Stimulated activated CD4-positive, alpha-beta T cell treated with anti-CD3 and anti-CD28 coated beads, TNF-alpha, amount 100 ng/mL, for 4 hours (primary cell): ENCODE measurements at regions not wholly inside any gene's neighbourhood (a gene's known extent, or its start where the extent isn't known, plus 50 kb on each side); places are given as distances from the start of the nearest gene placed in this dataset.

ENCODE experiments used
- DNase-seq, 3 experiments: peaks; one replicate each; pipeline ENCODE4 v3.0.0-alpha.2; 2020; ENCODE audit warnings: low read depth in 3 of 3

DNA sequence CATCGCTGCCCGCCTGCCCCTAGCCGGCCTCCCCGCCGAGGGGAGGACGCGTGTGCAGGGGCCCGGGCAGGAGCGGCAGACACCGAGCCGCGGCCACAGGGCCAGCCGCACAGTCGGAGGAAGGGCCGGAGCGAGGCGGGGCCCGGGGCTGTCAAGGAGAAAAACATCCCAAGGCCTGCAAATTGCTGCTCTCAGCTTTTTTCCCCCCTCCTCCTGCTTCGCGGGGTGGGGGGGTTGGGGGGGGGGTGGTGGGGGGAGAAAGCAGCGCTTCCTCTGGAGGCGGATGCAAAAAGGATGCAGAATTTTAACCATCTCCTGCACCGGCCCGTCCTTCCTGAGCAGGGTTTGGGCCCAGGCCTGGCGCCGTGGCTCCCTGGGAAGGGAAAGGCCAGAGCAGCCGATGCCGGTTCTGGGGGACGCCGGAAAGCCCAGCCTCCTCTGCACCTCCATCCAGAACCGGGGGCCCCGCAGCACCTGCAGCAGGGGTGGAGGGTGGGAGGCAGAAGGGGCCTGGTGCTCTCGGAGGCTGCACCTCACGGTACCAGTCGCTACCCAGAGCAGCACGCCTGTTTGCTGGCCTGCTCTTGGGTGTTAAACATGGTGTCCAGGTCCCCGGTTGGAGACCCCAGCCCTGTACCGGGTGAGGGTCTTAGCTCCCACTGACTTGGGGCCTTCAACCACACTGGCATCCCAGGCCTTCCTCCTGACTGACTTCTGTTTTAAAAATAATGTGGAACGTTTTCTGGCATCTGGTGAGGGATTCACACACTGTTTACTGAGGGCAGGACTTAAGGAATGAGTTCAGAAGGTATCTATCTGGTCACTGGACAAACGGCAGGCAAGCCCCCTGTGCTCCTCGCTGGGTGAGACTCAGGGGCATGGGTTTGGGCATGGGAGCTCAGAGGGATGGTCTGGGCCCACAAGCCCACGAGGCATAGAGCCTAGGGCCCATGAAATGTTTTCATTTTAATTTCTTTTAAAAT is 77.4 kb upstream of the WNT7B start:
- DNase-seq = no peak

DNA sequence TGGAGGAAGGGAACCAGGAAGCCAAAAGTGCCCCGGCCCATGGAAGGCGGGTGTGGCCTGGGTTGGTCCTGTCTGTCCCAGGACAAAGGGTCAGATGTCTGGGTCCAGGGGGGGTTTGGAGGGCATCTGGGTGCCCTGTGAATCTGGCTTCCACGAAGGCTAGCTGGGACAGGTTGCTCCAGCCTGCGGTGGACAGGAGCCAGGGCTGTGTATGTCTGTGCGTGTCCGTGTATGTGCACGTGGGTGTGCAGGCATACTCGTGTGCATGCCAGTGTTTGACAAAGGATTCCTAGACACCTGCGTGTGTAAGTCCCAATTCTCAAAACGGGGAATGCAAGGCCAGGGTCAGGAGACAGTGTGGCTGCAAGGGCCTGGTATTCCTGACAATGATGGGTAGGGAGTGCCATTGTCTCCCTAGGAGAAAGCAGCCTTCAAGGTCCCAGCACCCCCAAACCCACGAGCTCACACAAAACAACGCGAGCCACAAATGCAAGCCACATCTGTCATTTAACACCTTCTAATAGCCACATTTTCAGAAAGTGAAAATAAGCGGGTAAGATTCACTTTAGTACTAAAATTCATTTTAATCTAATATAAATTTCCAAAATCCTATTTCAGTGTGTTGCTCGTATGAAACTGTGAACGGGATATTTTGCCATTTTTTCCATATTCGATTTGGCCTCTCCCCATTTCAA is 78.4 kb upstream of the WNT7B start:
- no peak for DNase-seq

DNA sequence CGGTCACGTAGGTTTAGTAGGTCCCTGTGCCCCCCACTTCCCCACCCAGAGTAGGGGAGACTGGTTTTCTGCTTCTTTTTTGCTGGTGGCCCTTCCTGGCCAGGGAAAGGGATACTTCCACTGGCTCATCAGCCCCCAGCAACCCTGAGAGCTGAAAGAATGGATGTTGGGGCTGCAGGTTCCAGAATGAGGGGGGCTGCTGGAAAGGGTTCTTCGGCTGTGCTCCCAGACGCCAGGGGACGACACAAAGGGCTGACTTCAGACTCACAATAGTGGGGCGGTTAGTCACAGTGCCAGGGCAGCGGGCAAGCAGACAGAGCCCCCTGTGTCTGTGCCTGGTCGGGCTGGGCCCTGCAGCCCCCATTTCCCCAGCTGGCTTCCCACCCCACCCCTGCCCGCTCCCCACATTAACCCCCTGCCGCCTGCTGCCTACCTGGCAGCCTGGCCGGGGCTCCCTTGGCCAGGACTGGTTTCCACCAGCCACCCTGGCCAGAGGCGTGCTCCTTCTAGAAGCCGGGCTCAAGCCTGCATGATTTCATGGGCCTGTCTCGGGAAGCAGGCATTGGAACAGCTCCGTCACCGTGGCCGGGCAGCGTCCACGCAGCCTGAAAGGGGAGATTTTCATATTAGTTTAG is 79.1 kb upstream of the WNT7B start:
- DNase-seq = no peak

DNA sequence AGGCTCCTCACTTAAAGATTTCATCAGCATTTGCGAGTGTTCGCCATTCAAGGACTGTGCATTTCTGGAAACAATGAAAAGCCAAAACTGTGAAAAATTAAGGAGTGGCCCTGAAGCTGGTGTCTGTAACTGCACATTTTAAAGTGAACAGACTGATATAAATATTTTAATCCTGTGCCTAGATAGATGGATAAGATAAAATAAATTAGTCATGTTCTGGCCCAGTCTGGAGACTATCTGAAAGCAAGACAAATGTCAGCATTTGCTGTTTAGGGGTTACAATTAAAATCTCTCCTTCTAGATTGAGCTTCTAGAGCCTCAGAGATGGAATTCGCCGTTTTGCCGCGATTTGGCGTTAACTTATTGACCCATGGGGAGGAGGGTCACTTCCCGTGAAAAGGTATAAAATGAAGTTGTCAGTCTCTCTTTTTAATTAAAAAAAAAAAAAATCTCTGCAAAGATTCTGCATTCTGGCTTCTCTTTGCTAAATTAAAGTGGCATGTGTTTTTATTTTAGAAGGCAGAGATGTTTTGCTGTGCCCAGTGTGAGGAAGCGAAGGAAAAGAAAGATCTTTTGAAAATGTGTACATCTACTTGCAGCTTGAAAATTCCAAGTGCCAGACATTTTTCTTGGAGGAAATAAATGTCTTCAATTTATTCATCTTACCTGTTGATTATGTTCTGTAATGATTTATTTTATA is 79.7 kb upstream of the WNT7B start:
- DNase-seq = no peak

DNA sequence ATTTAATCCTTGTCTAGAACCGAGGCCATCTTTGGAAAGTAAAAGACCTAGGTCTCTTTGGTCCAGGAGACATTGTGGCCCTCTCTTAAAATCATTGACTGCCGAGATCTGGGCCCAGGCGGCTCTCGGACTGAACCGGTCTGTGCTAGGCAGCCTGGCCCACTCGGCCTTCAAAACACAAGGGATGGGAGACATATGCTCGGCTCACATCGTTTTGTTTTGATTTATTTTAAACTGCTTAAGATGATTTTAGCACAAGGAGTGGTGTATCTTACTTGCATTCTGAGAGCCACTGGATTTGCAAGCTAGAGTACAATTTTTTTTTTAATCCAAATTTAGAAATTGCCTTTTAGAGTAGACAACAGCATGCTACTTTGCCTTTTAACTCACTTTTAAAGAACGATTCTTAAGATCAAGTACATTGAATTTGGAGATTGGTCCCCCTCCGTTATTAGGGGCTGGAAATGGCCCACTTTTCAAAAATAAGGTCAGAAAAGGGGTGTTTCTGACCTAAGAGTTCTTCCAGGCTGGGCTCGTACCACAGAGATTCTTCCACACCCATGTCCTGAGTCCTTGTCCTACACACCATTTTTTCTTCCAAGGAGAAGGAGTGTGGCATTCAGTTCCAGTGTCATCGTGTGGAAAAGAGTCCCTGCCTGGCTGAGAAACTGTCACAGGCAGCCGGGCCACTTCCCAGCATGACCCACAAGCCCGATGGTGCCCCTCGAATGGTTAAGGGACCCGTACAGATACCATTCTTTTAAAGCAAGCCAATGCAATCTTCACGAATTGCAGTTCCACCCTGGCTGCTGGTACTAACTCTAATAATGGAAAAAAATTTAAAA is 80.5 kb upstream of the WNT7B start:
- DNase-seq = no peak

DNA sequence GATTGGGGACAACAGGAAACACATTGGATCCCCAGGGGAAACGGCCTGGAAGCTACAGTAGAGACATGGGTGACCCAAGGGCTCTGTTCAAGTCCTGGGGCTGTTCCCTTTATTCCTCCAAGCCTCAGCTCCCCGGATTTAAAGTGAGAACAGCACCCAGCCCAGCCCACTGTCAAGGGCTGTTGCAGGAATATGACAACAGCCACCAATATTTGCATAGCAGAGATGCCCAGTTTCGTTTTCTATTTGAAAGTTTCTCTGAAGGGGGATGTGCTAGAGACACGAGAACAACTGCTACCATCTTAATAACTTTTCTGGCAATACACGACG is 81.1 kb upstream of the WNT7B start:
- no peak for DNase-seq

DNA sequence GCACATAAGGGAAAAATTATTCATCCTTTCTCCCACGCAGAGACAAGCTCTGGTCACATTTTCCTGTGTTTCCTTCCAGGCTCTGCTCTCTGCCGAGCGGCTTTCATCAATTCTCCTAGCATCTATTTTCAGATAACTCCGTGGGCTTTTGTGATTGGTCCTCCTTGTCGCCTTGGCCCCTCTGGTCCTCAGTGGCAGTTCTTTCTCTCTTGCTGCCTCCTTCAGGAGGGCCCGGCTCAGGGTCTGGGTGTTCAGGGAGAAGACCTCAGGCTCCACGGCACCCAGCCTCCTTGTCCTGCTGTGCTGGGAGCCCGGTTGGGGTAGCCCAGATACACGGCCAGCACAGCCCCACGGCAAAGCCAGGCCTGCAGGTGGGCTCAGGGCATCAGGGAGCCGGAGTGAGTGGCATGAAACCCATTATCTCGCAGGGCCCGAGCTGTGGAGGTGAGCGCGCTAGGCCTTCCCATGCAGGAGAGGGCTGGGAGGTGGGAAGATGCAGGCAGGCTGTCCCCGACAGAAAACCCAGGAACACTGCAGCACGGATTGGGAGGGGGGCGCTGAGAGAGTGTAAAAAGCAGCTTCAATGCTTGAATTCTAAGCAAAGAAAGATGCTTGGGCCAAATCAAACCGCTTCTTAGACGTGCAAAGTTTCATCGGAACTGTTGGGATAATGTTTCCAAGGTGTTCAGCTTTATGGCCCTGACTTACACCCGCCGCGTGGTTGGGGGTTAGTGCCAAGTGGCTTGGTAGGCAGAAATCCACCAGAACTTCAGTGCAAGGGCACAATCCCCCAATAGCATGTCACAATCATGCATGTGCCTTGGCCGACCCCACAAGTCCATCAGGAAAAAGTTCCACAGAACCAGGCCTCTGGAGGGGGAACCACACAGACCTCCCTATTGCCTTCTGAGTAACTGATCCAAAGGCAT is 81.9 kb upstream of the WNT7B start:
- no peak for DNase-seq

DNA sequence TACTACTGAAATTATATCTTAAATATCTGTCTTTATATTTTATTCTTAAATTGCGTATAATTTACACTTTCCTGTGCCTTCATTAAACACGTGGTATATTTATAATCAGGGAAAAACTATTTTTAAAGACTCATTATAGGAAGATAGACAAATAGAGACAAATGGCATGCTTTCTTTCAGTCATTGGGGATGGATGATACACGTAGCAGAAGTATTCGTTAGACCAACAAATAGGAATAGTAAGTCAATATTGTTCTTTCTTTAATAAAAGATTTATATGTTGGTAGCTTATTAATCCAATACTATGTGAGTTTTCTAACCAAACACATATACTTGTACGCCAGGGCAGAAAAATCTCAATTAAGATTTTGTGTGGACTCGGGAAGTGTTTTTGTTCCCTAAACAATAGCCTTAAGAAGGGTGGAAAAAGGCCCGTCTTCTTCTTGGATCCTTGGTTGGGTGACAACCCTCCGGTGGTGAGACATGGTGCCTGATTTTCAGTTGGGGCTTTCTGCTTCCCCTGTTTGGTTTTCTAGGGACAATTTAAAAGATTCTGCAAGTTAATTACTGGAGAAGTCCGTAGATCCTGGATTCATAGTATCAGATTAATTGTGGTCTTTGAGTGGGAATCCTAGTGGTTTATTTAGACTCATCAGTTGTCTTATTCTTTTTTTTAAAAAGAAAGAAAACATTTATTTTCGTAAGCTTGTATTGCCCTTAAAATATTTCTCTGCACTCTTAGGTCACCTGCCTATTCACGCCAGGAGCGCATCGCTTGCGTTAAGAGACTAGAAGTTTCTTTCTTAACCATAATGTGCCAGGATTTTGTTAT is 83.5 kb upstream of the WNT7B start:
- no peak for DNase-seq

DNA sequence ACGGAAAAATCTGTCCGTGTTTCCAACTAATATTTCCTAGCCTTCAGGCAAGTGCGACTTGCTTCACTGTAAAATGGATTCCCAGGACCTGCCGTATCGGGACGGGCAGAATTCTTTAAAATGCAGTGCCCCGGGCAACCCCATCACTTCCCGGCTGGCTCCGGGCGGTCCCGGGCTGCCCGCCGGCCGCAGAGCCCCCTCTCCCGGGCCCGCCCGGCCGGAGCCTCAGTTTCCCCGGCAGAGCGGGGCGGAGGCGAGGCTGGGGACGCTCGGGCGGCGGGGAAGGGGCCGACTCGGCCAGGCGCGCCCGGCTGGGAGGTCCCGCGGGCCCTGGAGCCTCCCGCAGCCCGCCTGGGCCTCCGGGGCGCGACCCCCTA is 84.2 kb upstream of the WNT7B start:
- DNase-seq = no peak

DNA sequence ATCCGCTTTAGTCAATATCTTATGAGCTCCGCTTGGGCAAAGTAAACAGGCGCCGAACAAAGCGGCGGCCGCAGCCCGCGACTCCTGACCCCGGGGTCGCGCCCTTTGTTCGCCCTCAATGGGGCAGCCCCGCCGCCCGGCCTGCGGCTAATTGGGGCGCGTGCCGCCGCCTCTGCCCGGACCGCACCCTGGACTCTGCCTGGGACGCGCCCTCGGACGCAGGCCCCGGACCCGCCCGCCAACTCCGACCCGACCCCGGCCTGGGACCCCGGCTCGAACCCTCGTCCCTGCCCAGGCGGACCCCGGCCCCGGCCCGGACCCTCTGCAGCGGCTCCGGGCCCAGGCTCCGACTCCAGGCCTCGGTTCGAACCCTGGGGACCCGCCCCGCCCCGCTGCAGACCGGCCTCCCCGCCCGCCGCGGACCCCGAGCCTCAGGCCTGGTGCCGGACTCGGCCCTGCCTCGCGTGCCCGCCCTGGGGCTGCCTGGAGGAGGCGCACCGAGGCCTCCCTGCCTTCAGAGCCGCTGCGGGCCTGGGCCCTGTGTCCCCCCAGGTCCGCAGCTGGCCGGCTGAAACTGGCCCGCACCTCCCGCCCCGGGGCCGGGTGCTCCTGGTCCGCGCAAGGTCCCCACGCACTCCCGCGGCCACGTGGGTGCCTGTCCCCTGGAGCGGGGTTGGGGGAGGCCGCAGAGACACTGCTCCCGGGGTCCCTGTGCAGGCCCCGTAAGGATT is 84.7 kb upstream of the WNT7B start:
- DNase-seq = no peak

DNA sequence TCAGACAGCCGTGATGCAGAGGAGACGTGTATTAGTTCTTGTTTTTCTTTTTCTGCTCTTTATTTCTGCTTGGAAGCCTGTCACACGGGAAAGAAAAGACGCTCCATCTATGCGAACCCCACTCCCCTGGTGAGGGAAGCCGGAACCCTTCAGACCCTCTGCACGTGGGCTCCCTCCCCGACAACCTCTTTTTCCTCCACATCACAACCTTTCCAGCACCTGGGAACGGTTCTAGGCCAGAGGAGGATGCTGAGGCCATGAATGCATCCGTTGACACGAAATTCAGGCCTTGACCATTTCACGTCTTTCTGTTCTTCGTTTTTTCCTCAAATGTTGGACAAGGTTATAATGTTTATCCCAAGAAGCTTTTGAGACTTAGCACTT is 85.3 kb upstream of the WNT7B start:
- DNase-seq = no peak

DNA sequence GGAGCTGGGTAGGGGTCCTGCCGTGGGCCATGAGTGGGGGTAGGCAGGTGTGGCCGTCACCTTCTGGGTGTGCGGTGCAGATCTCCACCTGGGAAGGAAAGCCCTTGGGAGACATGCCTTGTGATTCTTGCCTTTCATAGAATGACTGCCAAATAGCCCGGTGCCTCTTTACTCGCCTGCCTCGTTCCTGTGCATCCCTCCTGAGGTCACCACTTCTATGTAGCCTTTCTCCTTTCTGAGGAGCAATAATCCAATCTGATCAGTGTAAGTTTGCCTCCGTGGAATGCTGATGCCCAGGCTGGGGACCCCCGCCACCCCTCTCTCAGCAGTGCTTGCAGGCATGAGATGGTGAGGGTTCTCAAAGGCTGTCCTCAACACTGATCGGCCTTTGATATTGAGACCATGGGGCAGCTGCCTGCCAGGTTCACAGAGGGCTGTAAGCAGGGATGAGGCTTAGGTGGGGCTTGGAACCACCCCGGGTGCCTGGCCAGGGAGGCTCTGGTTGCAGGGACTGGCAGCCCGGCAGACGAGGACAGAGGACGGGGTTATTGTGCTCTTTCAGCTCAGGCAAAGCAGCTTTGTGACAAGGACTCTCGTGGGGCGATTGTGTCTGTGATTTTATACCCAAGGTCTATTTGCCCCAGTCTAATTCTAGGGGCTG is 86.1 kb upstream of the WNT7B start:
- DNase-seq = no peak

DNA sequence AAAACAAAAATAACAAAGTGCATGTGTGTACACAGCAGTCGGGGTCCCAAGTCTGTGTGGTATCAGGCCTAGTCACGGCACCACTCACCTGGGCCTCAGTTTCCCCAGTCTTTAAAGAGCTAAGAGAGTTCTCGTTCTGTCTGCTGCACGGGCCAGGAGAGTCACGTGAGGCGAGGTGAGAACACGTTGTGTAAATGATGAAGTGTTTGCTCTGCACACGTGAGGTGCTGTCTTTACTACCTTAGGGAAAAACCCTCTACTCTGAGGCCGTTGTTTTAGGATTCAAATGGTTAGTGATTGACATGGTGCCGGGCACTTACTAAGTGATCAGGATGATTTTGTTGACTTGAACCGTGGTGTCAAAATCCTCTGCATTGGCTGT is 86.5 kb upstream of the PPARA start:
- no peak for DNase-seq

DNA sequence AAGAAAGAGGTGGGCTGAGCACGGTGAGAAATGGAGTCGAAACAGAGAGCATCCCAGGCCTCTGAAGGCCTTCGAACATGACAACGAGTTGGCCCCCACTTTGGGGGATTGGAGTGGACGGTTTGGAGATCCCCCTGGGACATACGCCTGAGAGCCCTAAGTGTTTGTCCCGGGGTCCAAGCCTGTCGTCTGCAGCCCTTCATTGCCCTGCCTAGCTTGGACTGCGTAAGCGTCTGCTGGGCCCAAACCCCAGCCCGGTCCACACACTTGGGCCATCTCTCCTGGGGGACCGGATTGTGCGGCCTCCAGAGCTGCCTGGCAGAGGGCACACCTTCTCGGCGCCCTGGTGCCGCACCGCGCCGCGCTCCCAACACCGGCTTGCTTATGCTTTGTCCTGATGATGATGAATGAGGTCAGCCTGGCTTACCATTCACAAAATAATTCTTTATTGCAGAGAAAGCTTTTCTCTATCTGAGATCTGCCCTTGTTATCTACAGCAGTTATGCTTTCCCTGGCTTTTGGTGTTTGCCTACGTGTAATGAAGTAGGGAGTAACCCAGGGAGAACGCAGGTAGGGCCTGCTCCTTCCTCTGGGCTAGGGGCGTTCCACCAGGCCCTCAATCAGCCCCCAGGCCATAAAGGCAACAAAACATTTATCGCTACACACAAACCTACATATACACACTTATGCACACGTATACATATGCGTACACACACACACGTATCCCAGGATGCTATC is 85.9 kb upstream of the PPARA start:
- no peak for DNase-seq

DNA sequence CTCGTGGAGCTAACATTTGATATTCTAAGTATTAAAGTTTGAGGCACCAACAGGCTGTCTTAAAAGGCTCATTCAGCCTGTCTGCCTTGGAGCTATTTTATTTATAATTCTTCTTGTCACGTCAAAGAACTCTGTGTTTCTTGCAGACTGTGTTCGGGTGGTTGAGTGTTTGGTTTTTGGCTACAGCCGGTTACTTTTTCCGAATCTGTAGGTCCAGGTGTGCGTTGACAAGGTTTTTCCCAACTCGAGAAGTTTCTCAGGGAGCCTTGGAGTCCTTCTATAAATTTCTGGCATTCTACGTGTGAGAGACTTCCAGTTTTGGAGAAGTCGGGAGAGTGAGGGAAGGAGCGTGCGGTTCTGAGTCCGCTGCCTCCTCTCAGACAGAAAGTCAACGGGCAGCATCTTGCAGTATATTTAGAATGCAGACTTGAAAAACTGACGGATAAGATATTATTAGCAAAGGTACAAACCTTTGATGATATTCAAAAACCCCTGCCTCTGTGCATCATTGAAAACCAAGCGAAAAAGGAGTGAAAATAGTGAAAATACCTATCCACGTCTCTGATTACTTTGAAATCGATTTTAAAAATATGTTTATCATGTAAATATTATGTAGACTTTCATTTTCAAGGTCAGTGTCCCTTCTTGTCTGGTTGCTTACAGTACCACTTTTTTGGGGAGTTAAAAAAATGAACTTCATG is 85.2 kb upstream of the PPARA start:
- no peak for DNase-seq

DNA sequence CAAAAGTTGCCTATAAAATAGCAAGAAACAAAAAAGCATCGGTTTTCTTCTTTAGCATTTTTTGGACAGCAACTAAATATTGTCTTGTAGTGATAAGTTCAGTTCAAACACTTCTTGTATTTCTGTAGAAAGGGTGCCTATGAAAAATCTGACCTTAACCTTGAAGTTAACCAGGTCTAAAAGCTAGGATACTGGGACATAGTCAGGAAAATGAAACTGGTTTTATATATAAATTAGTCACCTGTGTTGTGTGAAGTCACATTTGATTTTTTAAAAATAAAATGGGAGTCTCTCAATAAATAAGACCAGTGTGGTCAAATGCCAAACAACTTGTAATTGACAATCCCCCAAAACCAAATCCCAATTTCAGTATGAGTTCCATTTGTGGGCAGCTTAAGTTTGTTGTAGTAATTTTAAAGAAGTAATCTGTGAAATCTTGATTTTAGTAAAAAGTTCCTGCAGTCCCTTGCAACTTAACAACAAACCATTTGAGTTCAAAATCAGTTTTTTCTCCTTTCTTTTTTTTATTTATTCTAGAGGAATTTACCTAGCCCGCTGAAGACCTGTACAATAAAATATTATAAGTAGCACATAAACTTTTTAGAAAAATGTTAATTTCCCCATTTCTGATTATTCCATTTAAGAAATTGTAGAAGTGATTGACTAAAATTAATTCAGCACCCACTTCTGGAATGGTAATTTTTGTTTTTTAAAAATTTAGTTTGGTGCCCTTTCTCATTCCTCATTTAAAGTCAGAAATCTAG is 84.5 kb upstream of the PPARA start:
- DNase-seq = no peak
